Transverse colon (tissue), 4 donors: ENCODE measurements at regions not wholly inside any gene's neighbourhood (a gene's known extent, or its start where the extent isn't known, plus 50 kb on each side); places are given as distances from the start of the nearest gene placed in this dataset.
"Not testable (repeated sequence)": the region's sequence is repeated elsewhere in the genome, so short reads cannot be mapped to it uniquely, and the experiment has no call there.

Experiments used
- EP300 ChIP-seq: sonication (generic); formaldehyde crosslinking; IDR thresholded peaks from one replicate; pipeline ENCODE4 v1.6.1; 2017; ENCODE audit warnings: antibody characterized with exemption, low read depth
- POLR2A ChIP-seq: fragments of 450-650 bp; IDR thresholded peaks from one replicate; pipeline ENCODE4 v1.6.1; 2016; ENCODE audit warnings: antibody characterized with exemption, mild to moderate bottlenecking, moderate library complexity
- POLR2AphosphoS5 ChIP-seq, 3 donors: sonication (generic); formaldehyde crosslinking; IDR thresholded peaks; one replicate each; pipeline ENCODE4 v1.6.1; 2016; ENCODE audit warnings: antibody characterized with exemption in 3 of 3
- TF ChIP-seq, protein P1 (sequence below), 5 experiments: fragments of 200-600 bp in 3 of 5; fragments of 450-650 bp in 2 of 5; sonication (generic) in 3 of 5; IDR thresholded peaks; 1 replicate in 2 of 5; 2 replicates in 3 of 5; pipeline ENCODE4 v1.5.1; 2016 to 2017; ENCODE audit warnings: antibody characterized with exemption in 5 of 5, inconsistent platforms in 3 of 5, mild to moderate bottlenecking in 2 of 5, moderate library complexity in 1 of 5

DNA sequence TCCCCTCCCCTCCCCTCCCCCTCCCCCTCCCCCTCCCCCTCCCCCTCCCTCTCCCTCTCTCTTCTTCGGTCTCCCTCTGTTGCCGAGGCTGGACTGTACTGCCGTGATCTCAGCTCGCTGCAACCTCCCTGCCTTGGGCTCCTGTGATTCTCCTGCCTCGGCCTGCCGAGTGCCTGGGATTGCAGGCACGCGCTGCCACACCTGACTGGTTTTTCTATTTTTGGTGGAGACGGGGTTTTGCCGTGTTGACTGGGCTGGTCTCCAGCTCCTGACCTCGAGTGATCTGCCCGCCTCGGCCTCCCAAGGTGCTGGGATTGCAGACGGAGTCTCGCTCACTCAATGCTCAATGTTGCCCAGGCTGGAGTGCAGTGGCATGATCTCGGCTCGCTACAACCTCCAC, 78.8 kb upstream of the ARMCX2 start:
- TF ChIP-seq, protein P1, sequence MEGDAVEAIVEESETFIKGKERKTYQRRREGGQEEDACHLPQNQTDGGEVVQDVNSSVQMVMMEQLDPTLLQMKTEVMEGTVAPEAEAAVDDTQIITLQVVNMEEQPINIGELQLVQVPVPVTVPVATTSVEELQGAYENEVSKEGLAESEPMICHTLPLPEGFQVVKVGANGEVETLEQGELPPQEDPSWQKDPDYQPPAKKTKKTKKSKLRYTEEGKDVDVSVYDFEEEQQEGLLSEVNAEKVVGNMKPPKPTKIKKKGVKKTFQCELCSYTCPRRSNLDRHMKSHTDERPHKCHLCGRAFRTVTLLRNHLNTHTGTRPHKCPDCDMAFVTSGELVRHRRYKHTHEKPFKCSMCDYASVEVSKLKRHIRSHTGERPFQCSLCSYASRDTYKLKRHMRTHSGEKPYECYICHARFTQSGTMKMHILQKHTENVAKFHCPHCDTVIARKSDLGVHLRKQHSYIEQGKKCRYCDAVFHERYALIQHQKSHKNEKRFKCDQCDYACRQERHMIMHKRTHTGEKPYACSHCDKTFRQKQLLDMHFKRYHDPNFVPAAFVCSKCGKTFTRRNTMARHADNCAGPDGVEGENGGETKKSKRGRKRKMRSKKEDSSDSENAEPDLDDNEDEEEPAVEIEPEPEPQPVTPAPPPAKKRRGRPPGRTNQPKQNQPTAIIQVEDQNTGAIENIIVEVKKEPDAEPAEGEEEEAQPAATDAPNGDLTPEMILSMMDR (IDR thresholded peaks at IDR 0.05) = not testable (repeated sequence)
- TF ChIP-seq POLR2A; EP300; POLR2AphosphoS5 (IDR thresholded peaks at IDR 0.05): not testable (repeated sequence)
